ENCODE measurements at regions not wholly inside any gene's neighbourhood (a gene's known extent, or its start where the extent isn't known, plus 50 kb on each side); places are given as distances from the start of the nearest gene placed in this dataset.

- TF ChIP-seq, protein P1, sequence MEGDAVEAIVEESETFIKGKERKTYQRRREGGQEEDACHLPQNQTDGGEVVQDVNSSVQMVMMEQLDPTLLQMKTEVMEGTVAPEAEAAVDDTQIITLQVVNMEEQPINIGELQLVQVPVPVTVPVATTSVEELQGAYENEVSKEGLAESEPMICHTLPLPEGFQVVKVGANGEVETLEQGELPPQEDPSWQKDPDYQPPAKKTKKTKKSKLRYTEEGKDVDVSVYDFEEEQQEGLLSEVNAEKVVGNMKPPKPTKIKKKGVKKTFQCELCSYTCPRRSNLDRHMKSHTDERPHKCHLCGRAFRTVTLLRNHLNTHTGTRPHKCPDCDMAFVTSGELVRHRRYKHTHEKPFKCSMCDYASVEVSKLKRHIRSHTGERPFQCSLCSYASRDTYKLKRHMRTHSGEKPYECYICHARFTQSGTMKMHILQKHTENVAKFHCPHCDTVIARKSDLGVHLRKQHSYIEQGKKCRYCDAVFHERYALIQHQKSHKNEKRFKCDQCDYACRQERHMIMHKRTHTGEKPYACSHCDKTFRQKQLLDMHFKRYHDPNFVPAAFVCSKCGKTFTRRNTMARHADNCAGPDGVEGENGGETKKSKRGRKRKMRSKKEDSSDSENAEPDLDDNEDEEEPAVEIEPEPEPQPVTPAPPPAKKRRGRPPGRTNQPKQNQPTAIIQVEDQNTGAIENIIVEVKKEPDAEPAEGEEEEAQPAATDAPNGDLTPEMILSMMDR (IDR thresholded peaks at IDR 0.05 in 4 of 5, conservative IDR thresholded peaks at IDR 0.05 in 1 of 5) = no peak
- no peak for TF ChIP-seq POLR2A (IDR thresholded peaks at IDR 0.05)
Observed at GRCh38 chr3:191686626-191687025, 225.7 kb downstream of the PYDC2 start.

Measured in gastrocnemius medialis (tissue), 4 donors.